Suprapubic skin (tissue), 4 donors: ENCODE measurements at regions not wholly inside any gene's neighbourhood (a gene's known extent, or its start where the extent isn't known, plus 50 kb on each side); places are given as distances from the start of the nearest gene placed in this dataset.

Experiments used
- CTCF ChIP-seq, 2 donors: fragments of 200-600 bp in 1 of 2; fragments of 450-650 bp in 1 of 2; sonication (generic) in 1 of 2; IDR thresholded peaks; one replicate each; pipeline ENCODE4 v1.5.1; 2016 to 2019; ENCODE audit warnings: antibody characterized with exemption in 2 of 2, mild to moderate bottlenecking in 1 of 2, moderate library complexity in 1 of 2
- POLR2A ChIP-seq, 2 donors: fragments of 450-650 bp; IDR thresholded peaks; one replicate each; pipeline ENCODE4 v1.6.1; 2017; ENCODE audit warnings: antibody characterized with exemption in 2 of 2, mild to moderate bottlenecking in 2 of 2, moderate library complexity in 2 of 2
- POLR2AphosphoS5 ChIP-seq, 3 donors: sonication (generic); formaldehyde crosslinking; IDR thresholded peaks; one replicate each; pipeline ENCODE4 v1.6.1; 2017; ENCODE audit warnings: antibody characterized with exemption in 3 of 3

- TF ChIP-seq POLR2AphosphoS5 (IDR thresholded peaks at IDR 0.05) = no peak
- no peak for TF ChIP-seq CTCF (IDR thresholded peaks at IDR 0.05)
- no peak for TF ChIP-seq POLR2A (IDR thresholded peaks at IDR 0.05)
Measured at GRCh38 chr5:58299256-58299655, 160.6 kb downstream of the PLK2 start.
